ENCODE measurements at regions not wholly inside any gene's neighbourhood (a gene's known extent, or its start where the extent isn't known, plus 50 kb on each side); places are given as distances from the start of the nearest gene placed in this dataset.

DNA sequence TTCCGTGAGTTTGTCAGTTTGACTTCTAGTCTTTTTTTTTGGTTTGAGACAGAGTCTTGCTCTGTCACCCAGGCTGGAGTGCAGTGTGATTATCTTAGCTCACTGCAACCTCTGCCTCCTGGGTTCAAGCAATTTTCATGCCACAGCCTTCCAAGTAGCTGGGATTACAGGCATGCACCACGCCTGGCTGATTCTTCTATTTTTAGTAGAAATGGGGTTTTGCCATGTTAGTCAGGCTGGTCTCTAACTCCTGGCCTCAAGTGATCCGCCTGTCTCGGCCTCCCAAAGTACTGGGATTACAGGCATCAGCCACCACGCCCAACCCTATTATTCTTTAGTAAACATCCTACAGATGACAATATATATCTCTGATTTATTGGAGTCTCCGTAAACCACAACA is 506.5 kb downstream of the PREX1 start:
- no peak overlapping the region for H3K4me3 Mint-ChIP-seq
- Histone ChIP-seq H3K4me1 (ENCODE audit: control insufficient read depth in 1 of 2, insufficient read depth in 2 of 2, low read length in 2 of 2) (no peaks in the 10 kb centered on the region), H3K4me2 (replicated peaks; ENCODE audit: extremely low read depth, low read length, poor library complexity, severe bottlenecking) (no peak overlapping the region), H3K79me2 (ENCODE audit: insufficient read depth, low read length) (no peaks in the 10 kb centered on the region), H3K27me3 (ENCODE audit: control insufficient read depth in 2 of 2, insufficient read depth in 2 of 2, low read length in 2 of 2) (no peaks in the 10 kb centered on the region), H3K4me3 (replicated peaks in 1 of 3; ENCODE audit: low read depth in 2 of 3, low read length in 3 of 3) (no peak overlapping the region), H3K9me3 (replicated peaks in 1 of 2; ENCODE audit: control insufficient read depth in 1 of 2, insufficient read depth in 1 of 2, low read length in 2 of 2) (no peaks in the 10 kb centered on the region), H4K20me1 (ENCODE audit: insufficient read depth, low read length) (no peaks in the 10 kb centered on the region), H3K36me3 (replicated peaks in 1 of 2; ENCODE audit: control insufficient read depth in 1 of 2, insufficient read depth in 2 of 2, low read length in 2 of 2) (no peaks in the 10 kb centered on the region), H3K9ac (ENCODE audit: insufficient read depth, low read length, poor library complexity, severe bottlenecking) (no peak overlapping the region), H3K27ac (ENCODE audit: low read depth in 1 of 2, low read length in 2 of 2) (no peak overlapping the region), H2AFZ (ENCODE audit: insufficient read depth, low read depth, low read length, poor library complexity, severe bottlenecking) (no peak overlapping the region)
- H3K4me1 Mint-ChIP-seq = no peaks in the 10 kb centered on the region
- no peak for TF ChIP-seq CTCF (IDR thresholded peaks at IDR 0.05)
- H3K9me3 Mint-ChIP-seq = peaks cover 0 to 2% (median 0%) of the 10 kb centered on the region in 7 donors
- WGBS (ENCODE audit: insufficient coverage) = no CpG with 5 or more reads among the region's 6 CpGs
- H3K27me3 Mint-ChIP-seq (ENCODE audit: low read depth in 3 of 3) = peaks cover 8 to 17% (median 10%) of the 10 kb centered on the region in 3 donors
- H3K27ac Mint-ChIP-seq = no peak overlapping the region
- H3K36me3 Mint-ChIP-seq = no peaks in the 10 kb centered on the region
- no peak for DNase-seq
- intact Hi-C loops (cut with micrococcal nuclease) = no loop called here

- Histone ChIP-seq H3K79me2 (ENCODE audit: insufficient read depth, low read length) (no peaks in the 10 kb centered on the region), H3K4me2 (replicated peaks; ENCODE audit: extremely low read depth, low read length, poor library complexity, severe bottlenecking) (no peak overlapping the region), H3K9me3 (replicated peaks in 1 of 2; ENCODE audit: control insufficient read depth in 1 of 2, insufficient read depth in 1 of 2, low read length in 2 of 2) (no peaks in the 10 kb centered on the region), H3K27ac (ENCODE audit: low read depth in 1 of 2, low read length in 2 of 2) (no peak overlapping the region), H4K20me1 (ENCODE audit: insufficient read depth, low read length) (no peaks in the 10 kb centered on the region), H3K4me1 (ENCODE audit: control insufficient read depth in 1 of 2, insufficient read depth in 2 of 2, low read length in 2 of 2) (no peaks in the 10 kb centered on the region), H2AFZ (ENCODE audit: insufficient read depth, low read depth, low read length, poor library complexity, severe bottlenecking) (no peak overlapping the region), H3K4me3 (replicated peaks in 1 of 3; ENCODE audit: low read depth in 2 of 3, low read length in 3 of 3) (no peak overlapping the region), H3K9ac (ENCODE audit: insufficient read depth, low read length, poor library complexity, severe bottlenecking) (no peak overlapping the region), H3K36me3 (replicated peaks in 1 of 2; ENCODE audit: control insufficient read depth in 1 of 2, insufficient read depth in 2 of 2, low read length in 2 of 2) (no peaks in the 10 kb centered on the region), H3K27me3 (ENCODE audit: control insufficient read depth in 2 of 2, insufficient read depth in 2 of 2, low read length in 2 of 2) (no peaks in the 10 kb centered on the region)
- Mint-ChIP-seq H3K27ac (peak overlapping the region in 1 of 7 donors; percentile 65), H3K4me3 (no peak overlapping the region), H3K4me1 (no peaks in the 10 kb centered on the region), H3K9me3 (peaks cover 0 to 4% (median 2%) of the 10 kb centered on the region in 7 donors), H3K36me3 (no peaks in the 10 kb centered on the region), H3K27me3 (ENCODE audit: low read depth in 3 of 3) (peaks cover 7 to 20% (median 8%) of the 10 kb centered on the region in 3 donors)
- TF ChIP-seq CTCF (IDR thresholded peaks at IDR 0.05) = no peak
- intact Hi-C loops (cut with micrococcal nuclease) = no loop called here
- DNase-seq = no peak
- 79% methylated on average over 9 of the region's 12 CpGs for WGBS (ENCODE audit: insufficient coverage)
These were observed 507.7 kb downstream of the PREX1 start for GRCh38 chr20:48319943-48320584.

Measured in CD14-positive monocyte (primary cell).